Panc1 (cell line): ENCODE measurements at regions not wholly inside any gene's neighbourhood (a gene's known extent, or its start where the extent isn't known, plus 50 kb on each side); places are given as distances from the start of the nearest gene placed in this dataset.

Experiments used
- ATAC-seq: fragments of 200-7000 bp; cut with Tn5 transposase; 2 replicates; pipeline ENCODE4 v1.9.1; 2020; ENCODE audit warnings: mild to moderate bottlenecking, moderate library complexity
- BruUV-seq: library from RNA; stranded (reverse); fragments of 400-500 nt; replicated peaks from 2 replicates; lab custom pipeline; 2021; lab: Mats Ljungman, UMichigan
- CTCF ChIA-PET: fragments of 300-600 bp; sonication (Branson Sonifier 250); formaldehyde crosslinking; loops from one replicate; lab custom pipeline; 2022; ENCODE audit warnings: antibody characterized with exemption; lab: Charles Lee
- POLR2A ChIA-PET: fragments of 300-600 bp; sonication (Branson Sonifier 250); formaldehyde crosslinking; loops from one replicate; lab custom pipeline; 2022; ENCODE audit warnings: antibody characterized with exemption; lab: Charles Lee
- DNase-seq: peaks from one replicate; pipeline ENCODE4 v3.0.0-alpha.2; 2010; ENCODE audit warnings: low read depth, low spot score
- H3K27ac ChIP-seq: 2 replicates; pipeline ENCODE4 v1.5.1; 2011; ENCODE audit warnings: mild to moderate bottlenecking, low read length, inconsistent platforms
- H3K27me3 ChIP-seq: fragments of 200-500 bp; sonication (Bioruptor generic); 2 replicates; pipeline ENCODE4 v1.6.0; 2014; ENCODE audit warnings: low read length, inconsistent platforms; ENCODE audit not compliant: control insufficient read depth, insufficient read depth
- H3K36me3 ChIP-seq: fragments of 200-500 bp; sonication (Bioruptor generic); 2 replicates; pipeline ENCODE4 v1.5.1; 2014; ENCODE audit warnings: inconsistent platforms, mild to moderate bottlenecking, low read length, moderate library complexity; ENCODE audit not compliant: control insufficient read depth, insufficient read depth
- H3K4me1 ChIP-seq: 2 replicates; pipeline ENCODE4 v1.5.1; 2011; ENCODE audit warnings: inconsistent platforms, mild to moderate bottlenecking, low read length, moderate library complexity; ENCODE audit not compliant: control insufficient read depth, insufficient read depth
- H3K4me3 ChIP-seq, 2 experiments: 2 replicates each; pipeline ENCODE4 v1.5.1; 2011 to 2012; ENCODE audit warnings: low read depth in 2 of 2, low read length in 2 of 2, mild to moderate bottlenecking in 2 of 2, inconsistent platforms in 1 of 2, moderate library complexity in 1 of 2
- H3K9me3 ChIP-seq: fragments of 200-500 bp; sonication (Bioruptor generic); 2 replicates; pipeline ENCODE4 v1.5.1; 2014; ENCODE audit warnings: low read depth, mild to moderate bottlenecking, inconsistent platforms, low read length, moderate library complexity; ENCODE audit not compliant: control insufficient read depth, insufficient read depth
- CTCF ChIP-seq: fragments of 450-650 bp; IDR thresholded peaks from 2 replicates; pipeline ENCODE4 v1.5.1; 2017; ENCODE audit warnings: mild to moderate bottlenecking
- POLR2AphosphoS5 ChIP-seq: IDR thresholded peaks from 2 replicates; pipeline ENCODE4 v1.6.1; 2012; ENCODE audit warnings: mild to moderate bottlenecking, low read depth, low read length, moderate library complexity
- SIN3A ChIP-seq: IDR thresholded peaks from 2 replicates; pipeline ENCODE4 v1.6.1; 2012; ENCODE audit warnings: low read depth, mild to moderate bottlenecking, low read length, moderate library complexity, borderline replicate concordance; ENCODE audit not compliant: insufficient read depth
- TCF7L2 ChIP-seq: IDR thresholded peaks from 2 replicates; pipeline ENCODE4 v1.6.1; 2011; ENCODE audit warnings: mild to moderate bottlenecking, low read depth, low read length, inconsistent platforms
- in situ Hi-C: cut with HindIII; loops from 2 replicates; pipeline ENCODE4 v1.10.0; 2016; ENCODE audit warnings: low sequenced_read_pairs, low pct_unique_long_range_greater_than_20kb
- intact Hi-C: fragments of 100-400 bp; cut with micrococcal nuclease; formaldehyde crosslinking; loops from one replicate; pipeline ENCODE4 v1.10.0; 2022; ENCODE audit not compliant: unreplicated experiment
- TF ChIP-seq, protein P1 (sequence below), 2 experiments: IDR thresholded peaks; 2 replicates each; pipeline ENCODE4 v1.6.1; 2011 to 2012; ENCODE audit warnings: low read depth in 2 of 2, control low read depth in 1 of 2, low read length in 1 of 2, mild to moderate bottlenecking in 1 of 2, moderate library complexity in 1 of 2; ENCODE audit not compliant: insufficient read depth in 1 of 2

DNA sequence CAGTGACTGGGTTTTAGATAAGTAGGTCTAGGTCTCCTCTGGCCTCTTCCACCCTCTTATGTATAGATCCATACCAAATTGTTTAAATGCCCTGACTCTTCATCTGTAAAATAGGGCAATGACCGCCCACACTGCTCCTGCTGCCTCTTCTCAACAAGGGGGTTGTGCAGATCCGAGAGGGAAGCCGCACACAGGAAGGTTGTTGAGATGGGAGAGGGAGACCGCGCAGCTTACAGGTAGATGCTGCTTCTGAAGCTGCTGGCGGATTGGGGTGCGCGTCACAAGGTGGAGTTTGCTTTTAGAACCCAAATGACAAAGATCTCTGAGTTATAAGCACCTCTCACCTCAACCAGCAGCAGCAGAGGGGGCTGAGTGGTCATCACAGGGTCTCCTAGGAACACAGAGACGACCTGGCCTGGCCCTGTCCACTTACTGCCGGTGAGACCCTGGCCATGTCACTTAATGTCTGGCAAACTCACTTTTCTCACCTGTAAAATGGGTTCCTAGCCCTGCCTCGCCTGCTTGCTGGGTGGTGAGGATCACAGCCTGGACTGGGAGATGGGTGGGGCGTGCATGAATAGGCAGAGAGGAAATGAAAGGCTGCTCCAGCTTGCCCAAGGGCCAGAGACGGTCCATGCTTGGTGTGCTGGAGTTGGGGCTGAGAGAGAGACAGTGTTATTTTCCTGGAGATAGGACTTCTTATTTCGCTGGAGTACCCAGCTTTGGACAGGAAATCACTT, 251.3 kb downstream of the EIPR1 start:
- ATAC-seq, result no peak
- ChIA-PET CTCF (no interaction called here), POLR2A (no interaction called here)
- no peak for DNase-seq
- Histone ChIP-seq H3K27me3 (no peaks in the 10 kb centered on the region), H3K36me3 (no peaks in the 10 kb centered on the region), H3K27ac (no peak overlapping the region), H3K9me3 (no peaks in the 10 kb centered on the region), H3K4me1 (no peaks in the 10 kb centered on the region; the same call in 1 of the 2 replicates), H3K4me3 (no peak overlapping the region)
- no TSS peak for BruUV-seq
- intact Hi-C loops, result no loop called here
- no peak for TF ChIP-seq POLR2AphosphoS5
- TF ChIP-seq, protein P1, sequence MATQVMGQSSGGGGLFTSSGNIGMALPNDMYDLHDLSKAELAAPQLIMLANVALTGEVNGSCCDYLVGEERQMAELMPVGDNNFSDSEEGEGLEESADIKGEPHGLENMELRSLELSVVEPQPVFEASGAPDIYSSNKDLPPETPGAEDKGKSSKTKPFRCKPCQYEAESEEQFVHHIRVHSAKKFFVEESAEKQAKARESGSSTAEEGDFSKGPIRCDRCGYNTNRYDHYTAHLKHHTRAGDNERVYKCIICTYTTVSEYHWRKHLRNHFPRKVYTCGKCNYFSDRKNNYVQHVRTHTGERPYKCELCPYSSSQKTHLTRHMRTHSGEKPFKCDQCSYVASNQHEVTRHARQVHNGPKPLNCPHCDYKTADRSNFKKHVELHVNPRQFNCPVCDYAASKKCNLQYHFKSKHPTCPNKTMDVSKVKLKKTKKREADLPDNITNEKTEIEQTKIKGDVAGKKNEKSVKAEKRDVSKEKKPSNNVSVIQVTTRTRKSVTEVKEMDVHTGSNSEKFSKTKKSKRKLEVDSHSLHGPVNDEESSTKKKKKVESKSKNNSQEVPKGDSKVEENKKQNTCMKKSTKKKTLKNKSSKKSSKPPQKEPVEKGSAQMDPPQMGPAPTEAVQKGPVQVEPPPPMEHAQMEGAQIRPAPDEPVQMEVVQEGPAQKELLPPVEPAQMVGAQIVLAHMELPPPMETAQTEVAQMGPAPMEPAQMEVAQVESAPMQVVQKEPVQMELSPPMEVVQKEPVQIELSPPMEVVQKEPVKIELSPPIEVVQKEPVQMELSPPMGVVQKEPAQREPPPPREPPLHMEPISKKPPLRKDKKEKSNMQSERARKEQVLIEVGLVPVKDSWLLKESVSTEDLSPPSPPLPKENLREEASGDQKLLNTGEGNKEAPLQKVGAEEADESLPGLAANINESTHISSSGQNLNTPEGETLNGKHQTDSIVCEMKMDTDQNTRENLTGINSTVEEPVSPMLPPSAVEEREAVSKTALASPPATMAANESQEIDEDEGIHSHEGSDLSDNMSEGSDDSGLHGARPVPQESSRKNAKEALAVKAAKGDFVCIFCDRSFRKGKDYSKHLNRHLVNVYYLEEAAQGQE (IDR thresholded peaks at IDR 0.05; ENCODE audit: insufficient read depth in 1 of 2, low read depth in 2 of 2, low read length in 1 of 2), result no peak
- TF ChIP-seq CTCF, result no peak
- TF ChIP-seq SIN3A, result no peak
- TF ChIP-seq TCF7L2, result no peak
- in situ Hi-C loops, result no loop called here

- Histone ChIP-seq H3K4me3 (no peak overlapping the region), H3K36me3 (no peaks in the 10 kb centered on the region), H3K9me3 (no peaks in the 10 kb centered on the region), H3K27me3 (no peaks in the 10 kb centered on the region), H3K4me1 (no peaks in the 10 kb centered on the region; the same call in 1 of the 2 replicates), H3K27ac (no peak overlapping the region)
- TF ChIP-seq, protein P1 (IDR thresholded peaks at IDR 0.05; ENCODE audit: insufficient read depth in 1 of 2, low read depth in 2 of 2, low read length in 1 of 2), result no peak
- TF ChIP-seq POLR2AphosphoS5 (no peak), TCF7L2 (no peak), SIN3A (no peak), CTCF (no peak)
- no TSS peak for BruUV-seq
- intact Hi-C loops (no loop called here), in situ Hi-C loops (no loop called here)
- POLR2A ChIA-PET, result no interaction called here
- DNase-seq (no peak), ATAC-seq (0 out of 2 replicates have a peak, but pooled peaks have one; percentile 36)
- CTCF ChIA-PET, result no interaction called here
These were observed 251.9 kb downstream of the EIPR1 start for GRCh38 chr2:3125761-3126130.
